Left lobe of liver (tissue), 2 donors: ENCODE measurements at regions not wholly inside any gene's neighbourhood (a gene's known extent, or its start where the extent isn't known, plus 50 kb on each side); places are given as distances from the start of the nearest gene placed in this dataset.
"Not testable (repeated sequence)": the region's sequence is repeated elsewhere in the genome, so short reads cannot be mapped to it uniquely, and the experiment has no call there.

ENCODE experiments used
- ATAC-seq: fragments of 200-7000 bp; cut with Tn5 transposase; one replicate; pipeline ENCODE4 v1.9.1; 2020; ENCODE audit warnings: mild to moderate bottlenecking, moderate library complexity
- DNase-seq: peaks from one replicate; pipeline ENCODE4 v3.0.0-alpha.2; 2020; ENCODE audit warnings: low spot score
- donor health status: DM: no; HTN: no; CAD: no; lungs with moderate emphysema.
- donor health status: DM: no; HTN: yes; CAD: no.

DNA sequence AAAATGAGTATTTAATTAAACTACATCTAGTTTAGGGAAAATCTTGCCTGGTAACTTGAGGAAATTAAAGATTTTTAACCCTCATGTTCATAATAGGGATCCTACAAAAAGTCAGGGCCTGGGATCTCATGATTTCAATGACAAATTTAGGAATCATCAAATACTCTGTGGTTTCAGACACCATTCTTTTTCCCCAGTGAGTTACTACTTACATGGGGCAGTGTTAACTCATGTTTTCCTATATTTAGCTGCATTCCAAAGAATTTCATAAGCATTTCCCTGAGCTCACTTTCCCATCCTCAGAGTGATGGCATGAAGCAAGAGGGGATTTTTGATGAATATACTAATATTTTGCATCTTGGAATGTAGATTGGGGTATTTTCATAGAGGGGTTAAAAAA is 321.7 kb downstream of the CENPW start:
- ATAC-seq (no peak), DNase-seq (no peak)

DNA sequence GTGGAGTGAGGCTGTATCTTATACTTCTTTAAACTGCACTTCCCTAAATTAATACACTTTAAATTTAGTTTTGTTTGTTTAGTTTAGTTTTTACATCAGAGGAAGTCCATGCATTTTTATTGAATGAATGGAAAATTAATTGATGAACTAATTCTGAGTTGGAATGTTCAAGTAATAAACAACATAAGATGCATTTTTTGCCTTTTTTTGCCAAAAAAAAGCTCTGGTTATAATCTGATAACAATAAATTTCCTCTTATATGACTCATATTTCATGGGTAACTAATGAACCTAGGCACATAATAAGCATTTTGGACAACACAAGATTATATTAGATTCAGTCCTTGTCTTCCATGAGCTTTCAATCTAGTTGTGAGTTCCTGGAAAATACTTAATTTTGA is 323.1 kb downstream of the CENPW start:
- DNase-seq: no peak
- no peak for ATAC-seq

DNA sequence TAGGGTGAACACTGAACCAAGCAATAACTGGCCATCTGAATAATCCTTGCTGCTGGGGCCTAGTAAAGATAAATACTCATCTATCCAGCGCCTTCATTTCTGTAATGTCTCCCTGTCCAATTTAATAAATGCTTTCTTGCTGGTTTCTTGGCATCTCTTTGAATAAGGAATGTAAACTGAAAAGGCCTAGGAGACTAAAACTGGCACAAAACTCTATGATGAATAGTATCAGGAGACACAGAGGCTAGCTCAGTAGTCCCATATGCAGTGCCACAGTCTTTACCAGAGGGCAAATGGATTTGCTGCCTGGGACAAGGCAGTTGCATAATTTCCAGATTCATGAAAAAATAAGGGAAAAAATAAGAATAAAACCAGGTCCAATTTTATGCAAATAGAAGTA is 324.4 kb downstream of the CENPW start:
- no peak for ATAC-seq
- no peak for DNase-seq

DNA sequence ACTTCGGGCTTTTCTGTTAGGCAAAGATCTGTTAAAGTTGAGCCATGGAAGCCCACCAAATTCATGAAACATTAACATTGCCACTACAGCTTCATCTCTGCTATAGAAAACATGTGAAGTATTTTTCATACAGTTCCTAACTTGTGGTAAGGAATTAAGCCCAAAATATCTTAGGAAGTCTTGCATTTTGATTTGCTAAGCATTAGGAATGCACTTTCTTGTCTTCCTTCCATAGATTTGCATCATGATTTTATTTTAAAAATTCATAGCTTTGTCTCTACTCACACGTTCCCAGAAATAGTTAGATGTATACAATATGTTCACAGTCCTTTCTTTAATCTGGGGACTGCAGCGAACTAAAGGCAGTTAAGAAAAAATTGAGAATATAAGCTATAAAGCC is 325.6 kb downstream of the CENPW start:
- DNase-seq: no peak
- no peak for ATAC-seq

DNA sequence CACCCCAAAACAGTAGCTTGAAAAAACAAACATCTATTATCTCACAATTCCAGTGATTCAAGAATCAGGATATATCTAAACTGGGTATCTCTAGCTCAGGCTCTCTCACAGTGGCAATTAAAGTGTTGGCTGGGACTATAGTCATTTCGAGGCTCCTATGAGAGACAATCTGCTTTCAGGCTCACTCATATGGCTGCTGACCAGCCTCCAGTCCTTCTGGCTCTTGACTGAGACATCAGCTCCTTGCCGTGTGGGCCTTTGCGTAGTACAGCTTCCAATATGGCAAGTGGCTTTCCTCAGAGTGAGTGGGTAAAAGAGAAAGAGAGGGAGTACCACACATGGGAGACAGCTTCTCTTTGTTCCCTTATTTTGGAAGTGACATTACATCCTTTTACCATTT is 327.2 kb downstream of the CENPW start:
- ATAC-seq (no peak), DNase-seq (no peak)

DNA sequence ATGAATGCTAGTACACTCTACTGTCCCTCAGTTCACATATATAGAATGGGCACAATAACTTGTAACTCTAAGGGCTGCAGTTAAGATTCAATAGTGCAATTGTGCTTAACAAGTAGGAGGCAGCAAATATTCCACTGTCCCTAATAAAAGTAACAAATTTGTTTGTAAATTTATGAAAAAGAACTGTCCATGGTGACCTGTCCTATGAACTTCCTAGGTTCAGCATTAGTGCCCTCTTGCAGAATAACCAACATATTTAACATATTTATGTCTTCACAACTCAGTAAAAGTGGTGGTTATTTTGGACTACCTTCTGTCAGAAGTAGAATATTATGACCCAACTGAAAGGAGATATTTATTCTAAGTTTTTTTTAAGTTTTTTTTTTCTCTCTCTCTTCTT is 327.8 kb downstream of the CENPW start:
- DNase-seq: no peak
- ATAC-seq: no peak

DNA sequence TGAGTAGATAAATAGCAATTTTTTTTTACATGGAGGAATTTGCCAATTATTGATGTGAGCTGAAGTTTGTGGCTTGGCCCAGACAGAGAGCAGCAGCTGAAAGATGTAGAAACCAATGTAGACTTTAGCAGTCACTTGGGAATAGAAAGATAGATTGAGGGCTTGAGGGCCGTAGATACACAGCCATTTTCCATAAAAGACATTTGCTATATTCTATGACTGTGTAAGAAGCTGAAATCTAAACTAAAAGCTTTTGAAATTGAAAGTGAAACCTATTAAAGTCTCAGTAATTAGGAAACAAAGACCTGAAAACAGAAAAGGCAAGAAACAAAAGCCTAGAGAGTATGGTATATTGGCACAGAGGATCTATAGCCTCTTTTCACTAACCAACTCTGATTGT is 332.7 kb downstream of the CENPW start:
- ATAC-seq (peak; percentile 47), DNase-seq (no peak)

DNA sequence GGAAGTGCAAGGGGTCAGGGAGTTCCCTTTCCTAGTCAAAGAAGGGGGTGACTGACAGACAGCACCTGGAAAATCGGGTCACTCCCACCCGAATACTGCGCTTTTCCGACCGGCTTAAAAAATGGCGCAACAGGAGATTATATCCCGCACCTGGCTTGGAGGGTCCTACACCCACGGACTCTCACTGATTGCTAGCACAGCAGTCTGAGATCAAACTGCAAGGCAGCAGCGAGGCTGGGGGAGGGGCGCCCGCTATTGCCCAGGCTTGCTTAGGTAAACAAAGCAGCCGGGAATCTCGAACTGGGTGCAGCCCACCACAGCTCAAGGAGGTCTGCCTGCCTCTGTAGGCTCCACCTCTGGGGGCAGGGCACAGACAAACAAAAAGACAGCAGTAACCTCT is 333.8 kb downstream of the CENPW start:
- not testable (repeated sequence) for DNase-seq

DNA sequence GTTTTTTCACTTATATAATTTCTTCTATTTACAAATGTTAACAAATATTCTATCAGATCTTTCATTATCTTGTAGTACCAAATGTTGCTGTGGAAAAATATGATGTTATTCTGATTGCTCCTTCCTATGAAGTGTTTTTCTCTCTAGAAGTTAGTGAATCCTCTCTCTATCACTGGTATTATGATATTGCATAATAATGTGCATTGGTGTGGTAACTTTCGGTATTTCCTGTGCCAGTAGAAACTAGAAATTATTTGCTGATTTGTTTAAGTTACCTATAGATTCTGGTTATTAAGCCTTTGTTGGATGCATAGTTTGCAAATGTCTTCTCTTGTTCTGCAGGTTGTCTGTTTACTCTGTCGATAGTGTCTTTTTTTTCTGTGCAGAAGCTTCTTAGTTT is 342.5 kb downstream of the CENPW start:
- peak; percentile 36 for ATAC-seq

More for the DNA sequence above, 333.8 kb downstream of the CENPW start:
- not testable (repeated sequence) for ATAC-seq

DNA sequence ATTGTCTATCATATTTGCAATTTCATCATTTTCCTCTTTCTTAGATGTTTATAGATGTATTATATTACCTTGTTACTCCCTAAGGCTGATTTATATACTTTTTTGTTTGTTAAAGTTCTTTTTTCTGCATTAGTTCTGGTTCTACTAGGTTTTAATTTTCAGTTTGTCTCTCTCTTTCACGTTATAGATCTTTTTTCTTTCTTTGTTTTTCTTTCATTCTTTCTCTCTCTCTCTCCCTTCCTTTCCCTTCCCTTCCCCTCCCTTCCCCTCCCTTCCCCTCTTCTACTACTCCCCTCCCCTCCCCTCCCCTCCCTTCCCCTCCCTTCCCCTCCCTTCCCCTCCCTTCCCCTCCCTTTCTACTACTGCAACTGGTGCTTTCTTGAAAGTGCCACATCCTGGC is 345.3 kb downstream of the CENPW start:
- DNase-seq (no peak), ATAC-seq (no peak)

More for the DNA sequence above, 342.5 kb downstream of the CENPW start:
- no peak for DNase-seq

DNA sequence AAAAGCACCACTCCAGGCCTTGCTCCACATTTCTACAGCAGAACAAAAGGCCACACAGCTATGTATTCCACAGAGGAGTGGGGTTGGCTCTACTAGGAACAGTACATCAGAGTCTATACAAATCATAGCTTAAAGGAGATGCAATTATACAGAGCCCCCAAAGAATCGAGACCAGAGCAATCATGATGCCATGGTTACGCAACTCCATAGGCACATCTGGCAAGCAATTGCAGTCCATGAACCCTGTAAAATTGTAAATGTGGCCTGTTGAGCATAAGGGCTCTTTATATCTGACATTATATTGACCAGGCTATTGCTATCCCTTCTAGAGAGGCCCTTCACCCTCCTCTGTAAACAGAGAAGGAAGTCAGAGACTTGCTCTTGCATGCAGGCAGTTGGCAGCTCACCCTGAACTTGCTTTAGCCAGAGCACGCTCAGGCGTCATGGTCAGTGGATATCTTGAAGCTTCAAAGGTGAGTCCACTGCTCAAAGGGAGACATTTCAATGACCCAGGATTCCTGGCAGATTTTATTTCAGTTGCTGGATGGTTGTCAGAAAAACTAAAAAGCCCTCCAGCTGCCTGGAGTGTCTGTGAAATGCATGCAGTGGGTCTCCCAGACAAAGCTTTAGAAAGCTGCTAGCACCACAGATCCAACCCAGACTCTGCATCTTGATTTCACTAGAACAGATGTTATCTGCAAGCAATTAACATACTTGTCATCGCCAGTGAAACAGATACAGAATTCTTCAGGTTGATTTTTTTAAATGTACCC is 357.2 kb downstream of the CENPW start:
- DNase-seq (peak; percentile 44), ATAC-seq (peak; percentile 75)

DNA sequence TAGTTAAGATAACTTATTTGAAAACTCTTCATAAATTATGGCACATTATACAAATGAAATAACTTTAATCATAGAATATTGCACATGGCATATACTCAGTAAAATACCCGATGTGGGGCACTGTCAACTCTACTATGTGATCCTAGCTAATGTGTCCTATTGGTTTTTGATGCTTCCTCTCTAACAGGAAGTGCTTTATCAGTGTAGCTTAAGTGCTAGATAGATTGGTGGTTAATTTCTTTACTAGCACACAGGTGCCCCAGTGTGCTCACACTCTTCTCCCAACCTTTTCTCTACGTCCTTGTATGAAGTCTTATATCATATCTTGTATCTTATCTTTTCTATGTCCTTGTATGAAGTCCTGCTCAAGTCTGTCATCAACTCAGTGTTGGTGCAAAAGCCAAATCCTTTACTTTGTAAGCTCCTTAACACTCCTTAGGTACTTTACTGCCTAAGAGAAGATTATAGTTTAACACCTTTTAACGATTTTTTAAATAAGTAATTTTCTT is 358.9 kb downstream of the CENPW start:
- no peak for DNase-seq

DNA sequence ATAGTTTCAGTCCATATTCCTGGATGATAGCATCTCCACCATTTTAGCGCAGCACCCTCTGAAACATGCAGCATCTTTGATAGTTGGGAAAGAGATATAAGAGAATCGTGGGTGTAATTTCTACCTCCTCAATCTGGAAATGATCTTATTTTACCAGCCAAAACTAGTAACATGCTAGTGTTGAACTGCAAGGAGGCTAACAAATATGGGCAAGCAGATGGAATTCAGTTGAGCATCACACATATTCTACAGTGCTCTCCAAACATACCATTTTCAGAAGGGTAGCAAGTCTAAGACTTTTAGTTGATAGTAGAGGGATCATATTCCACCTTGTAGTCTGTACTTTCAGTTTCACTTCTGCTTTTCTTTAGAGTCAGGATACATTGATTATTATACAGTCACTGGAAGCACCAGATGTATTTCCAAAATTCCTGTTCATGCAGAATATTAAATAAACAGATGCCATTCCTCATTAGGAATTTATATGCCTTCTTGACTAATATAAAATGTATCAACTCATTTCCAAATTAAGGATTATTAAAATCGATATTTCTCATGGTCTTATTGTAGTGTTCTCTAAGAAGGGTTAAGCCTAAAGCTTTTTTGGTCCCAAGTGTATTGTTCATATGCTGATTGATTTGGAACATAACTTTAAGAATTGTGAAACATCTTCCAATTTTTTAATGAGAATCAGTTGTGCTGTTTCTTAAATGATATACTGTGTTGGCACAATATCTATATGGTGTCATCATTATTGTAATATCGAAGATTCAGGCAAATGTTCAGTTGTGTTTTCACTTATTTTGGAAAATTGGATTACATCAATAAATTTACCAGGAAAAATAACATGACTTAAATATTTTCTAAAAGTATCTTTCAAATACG is 362.0 kb downstream of the CENPW start:
- ATAC-seq (peak; percentile 38), DNase-seq (no peak)

More for the DNA sequence above, 358.9 kb downstream of the CENPW start:
- no peak for ATAC-seq

DNA sequence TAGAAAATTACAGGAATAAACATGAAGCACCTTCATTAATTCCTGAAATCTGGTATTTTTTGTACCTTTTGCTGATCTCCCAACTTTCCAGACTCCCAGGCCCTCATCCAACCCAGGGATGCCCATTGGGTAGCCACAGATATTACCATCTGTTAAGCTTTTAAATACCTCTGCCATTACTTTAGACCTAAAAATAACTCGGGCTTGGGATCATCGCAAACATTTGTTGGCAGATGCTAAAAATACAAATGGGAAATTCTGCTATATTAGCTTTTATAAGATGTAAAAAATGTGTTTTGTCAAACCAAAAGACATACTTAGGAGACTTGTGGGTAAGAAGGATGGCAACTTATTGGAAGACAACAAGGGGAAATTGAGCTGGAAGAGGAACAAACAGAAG is 376.1 kb downstream of the CENPW start:
- no peak for DNase-seq
- no peak for ATAC-seq

DNA sequence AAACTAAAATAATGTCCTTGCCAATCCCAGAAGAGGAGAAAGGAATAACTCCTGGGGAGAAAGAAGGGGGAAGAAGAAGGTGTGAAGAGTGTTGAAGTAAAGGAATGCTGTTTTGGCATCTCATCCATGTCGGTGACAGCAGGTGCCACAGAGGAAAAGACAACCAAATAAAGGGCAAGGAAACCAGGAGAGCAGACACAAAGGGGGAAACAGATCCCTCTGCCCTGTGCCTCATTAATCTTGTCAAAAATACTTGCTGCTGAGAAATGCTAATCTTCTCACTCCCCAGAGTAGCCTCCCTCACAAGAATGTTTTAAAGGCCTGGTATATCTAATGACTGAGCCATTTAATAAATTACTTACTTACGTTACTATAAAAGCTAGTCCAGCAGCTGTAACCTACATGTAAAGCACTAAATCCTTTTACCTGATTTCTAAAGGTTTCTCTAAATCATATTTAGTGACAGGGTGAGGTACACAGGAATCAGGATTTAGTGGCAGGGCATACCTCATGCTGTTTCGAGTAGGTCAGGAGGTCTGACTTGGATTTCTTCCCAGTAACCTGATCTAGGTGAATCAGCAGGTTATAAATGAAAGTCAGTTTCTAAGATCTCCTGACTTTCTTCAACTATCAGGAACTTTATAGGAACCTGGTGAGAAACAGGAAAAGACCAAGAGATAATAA is 377.1 kb downstream of the CENPW start:
- no peak for DNase-seq
- no peak for ATAC-seq

DNA sequence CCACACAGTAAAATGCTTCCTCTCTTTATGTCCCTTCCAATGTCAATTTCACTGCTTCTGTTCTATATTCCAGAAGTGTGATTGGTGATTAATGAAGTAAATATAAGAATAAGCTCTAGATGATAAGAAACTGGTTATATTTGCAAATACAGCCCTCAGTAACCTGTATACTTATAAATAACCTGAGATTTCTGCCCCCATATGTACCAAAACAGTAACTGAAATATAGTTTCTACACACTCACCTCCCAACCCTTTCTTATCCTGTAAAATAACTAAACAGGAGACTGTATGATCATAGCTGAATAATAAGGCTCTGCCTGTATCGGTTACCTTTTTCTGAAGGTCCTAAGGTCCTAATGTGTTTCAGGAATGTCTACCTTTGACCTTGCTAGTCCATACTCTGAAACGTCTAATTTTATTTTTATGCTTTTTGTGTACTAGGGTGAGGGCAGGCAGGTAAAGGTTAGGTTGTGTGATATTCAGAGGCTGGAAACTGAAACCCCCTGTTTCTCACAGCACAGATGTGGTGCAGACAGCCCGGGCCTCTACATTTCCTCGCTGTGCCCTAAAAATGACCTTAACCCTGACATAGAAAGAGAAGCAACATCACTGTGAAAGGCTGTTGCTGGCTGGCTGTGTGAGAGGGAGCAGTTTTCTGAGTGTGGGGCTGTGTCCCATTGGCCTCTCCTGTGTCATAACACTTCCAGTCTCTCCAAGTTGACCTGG is 378.8 kb downstream of the CENPW start:
- ATAC-seq (no peak), DNase-seq (no peak)

DNA sequence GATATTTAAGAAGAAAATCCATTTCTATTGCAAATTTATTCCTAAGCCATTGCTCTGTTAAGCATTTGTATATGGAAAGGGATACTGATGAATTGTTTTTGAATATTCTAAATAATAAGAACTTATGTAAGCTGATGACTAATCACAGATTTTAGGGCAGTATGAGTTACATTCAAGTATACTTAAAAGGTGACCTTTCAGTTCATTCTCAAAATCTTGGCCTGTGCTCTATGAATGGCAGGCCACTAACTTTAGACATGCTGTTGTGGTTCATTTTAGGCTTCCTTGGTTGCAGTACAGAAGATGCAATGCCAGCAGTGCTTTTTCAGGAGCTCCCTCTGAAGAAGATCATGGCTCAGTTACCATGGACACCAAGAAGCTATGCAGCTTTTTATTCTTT is 380.4 kb downstream of the CENPW start:
- DNase-seq: no peak

DNA sequence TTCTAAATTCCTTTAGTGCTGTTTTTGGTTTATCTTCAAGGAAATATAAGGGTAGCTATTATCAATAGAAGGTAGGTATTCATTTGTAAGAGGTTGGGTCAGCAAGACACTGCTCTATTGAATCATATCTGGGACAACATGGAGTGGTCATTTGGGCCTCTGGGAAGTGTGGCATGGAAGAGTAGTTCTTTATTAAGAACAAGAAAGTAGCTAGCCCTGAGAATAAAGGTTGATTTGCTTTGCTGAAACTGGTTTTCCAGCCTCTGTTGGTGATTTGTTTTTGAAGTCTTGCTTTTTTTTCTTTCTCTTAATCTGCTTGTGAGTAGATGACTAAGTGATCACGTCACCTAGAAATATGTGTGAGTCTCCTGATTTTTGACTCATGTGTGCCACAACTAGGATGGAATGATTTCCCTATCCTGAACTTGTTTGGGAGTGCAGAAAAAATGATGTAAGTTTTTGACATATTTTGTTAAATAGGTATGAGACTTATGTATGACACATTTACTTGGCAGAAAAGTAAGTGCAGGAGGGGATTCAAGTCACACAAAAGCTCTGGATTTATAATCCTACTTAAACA is 381.8 kb downstream of the CENPW start:
- ATAC-seq: no peak

More for the DNA sequence above, 380.4 kb downstream of the CENPW start:
- no peak for ATAC-seq

DNA sequence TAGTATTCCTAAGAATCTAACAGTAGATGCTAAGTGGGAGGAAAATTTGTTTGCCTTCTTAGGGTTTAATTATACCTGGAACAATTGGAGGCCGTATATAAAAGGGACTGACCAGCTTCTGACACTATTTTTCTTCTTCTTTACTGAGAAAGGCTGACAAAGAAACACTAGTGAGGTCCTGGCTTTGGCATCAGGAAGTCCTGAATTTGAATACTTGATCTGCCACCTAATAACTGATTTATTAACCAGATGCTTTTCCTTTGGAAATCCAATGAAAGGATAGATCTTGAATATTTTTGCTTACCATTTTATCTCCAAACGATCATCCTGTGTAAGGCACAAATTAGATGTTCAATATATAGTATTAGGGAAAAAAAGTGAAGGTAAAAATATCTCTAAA is 382.5 kb downstream of the CENPW start:
- DNase-seq (no peak), ATAC-seq (no peak)

More for the DNA sequence above, 381.8 kb downstream of the CENPW start:
- DNase-seq: no peak

DNA sequence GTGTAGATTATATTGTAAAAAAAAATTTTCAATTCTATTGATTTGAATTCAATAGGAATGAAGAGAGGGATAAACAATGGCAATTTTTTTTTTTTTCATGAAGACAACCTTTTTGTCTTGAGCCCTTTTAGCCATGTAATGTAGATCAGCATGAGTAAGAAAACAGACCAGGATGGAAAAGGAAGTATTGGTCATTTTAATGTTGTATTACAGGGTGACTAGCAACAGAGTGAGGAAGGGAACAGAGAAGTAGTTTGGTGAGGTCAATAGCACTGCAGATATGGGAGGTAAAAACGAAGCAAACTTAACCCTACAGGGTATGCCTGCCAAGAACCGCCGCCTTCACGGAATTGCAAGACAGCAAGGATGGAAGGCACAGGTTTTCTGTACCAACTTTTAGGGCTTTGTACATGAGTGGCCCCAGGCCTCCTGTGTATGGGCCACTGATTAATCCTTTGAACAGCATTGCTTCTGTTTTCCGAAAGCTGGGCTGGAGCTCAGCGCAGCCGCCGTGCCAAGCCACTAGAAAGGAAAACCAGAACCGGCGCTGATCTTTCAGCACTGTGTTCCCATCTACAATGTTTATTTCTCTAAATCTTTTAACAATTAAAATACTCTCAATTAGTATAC is 383.7 kb downstream of the CENPW start:
- ATAC-seq: no peak
- DNase-seq: no peak
